LNCaP clone FGC (cell line): ENCODE measurements at regions not wholly inside any gene's neighbourhood (a gene's known extent, or its start where the extent isn't known, plus 50 kb on each side); places are given as distances from the start of the nearest gene placed in this dataset.

Experiments
- DNase-seq: peaks from one replicate; pipeline ENCODE4 v3.0.0-alpha.2; 2011; ENCODE audit warnings: low read depth
- H3K4me3 ChIP-seq: 2 replicates; pipeline ENCODE4 v1.5.1; 2011; ENCODE audit warnings: mild to moderate bottlenecking, low read depth, low read length, control low read depth
- CTCF ChIP-seq: IDR thresholded peaks from 2 replicates; pipeline ENCODE4 v1.5.1; 2012; ENCODE audit warnings: mild to moderate bottlenecking; ENCODE audit not compliant: control insufficient read depth, insufficient read depth; ENCODE audit errors: extremely low read depth

- H3K4me3 ChIP-seq = no peak overlapping the region
- DNase-seq = no peak
- TF ChIP-seq CTCF = no peak
Observed at GRCh38 chr4:1571165-1572009, 112.7 kb downstream of the FAM53A start.

- TF ChIP-seq CTCF = no peak
Observed at GRCh38 chr4:1570291-1571164, 113.6 kb downstream of the FAM53A start.

GRCh38 chr4:1569461-1570151 lies 114.5 kb downstream of the FAM53A start:
- no peak overlapping the region for H3K4me3 ChIP-seq
- no peak for TF ChIP-seq CTCF
- no peak for DNase-seq

More at GRCh38 chr4:1570291-1571164, 113.6 kb downstream of the FAM53A start:
- DNase-seq = no peak
- H3K4me3 ChIP-seq = no peak overlapping the region

- DNase-seq = no peak
- no peak for TF ChIP-seq CTCF
Observed at GRCh38 chr4:1568855-1569460, 115.2 kb downstream of the FAM53A start.

GRCh38 chr4:1567808-1568581 lies 116.1 kb downstream of the FAM53A start:
- no peak for DNase-seq
- TF ChIP-seq CTCF = no peak
- H3K4me3 ChIP-seq = no peak overlapping the region

More at GRCh38 chr4:1568855-1569460, 115.2 kb downstream of the FAM53A start:
- H3K4me3 ChIP-seq = no peak overlapping the region

- no peak for DNase-seq
Observed at GRCh38 chr4:1567519-1567807, 116.7 kb downstream of the FAM53A start.

More at GRCh38 chr4:1567519-1567807, 116.7 kb downstream of the FAM53A start:
- no peak overlapping the region for H3K4me3 ChIP-seq
- TF ChIP-seq CTCF = no peak
